GM12891 (cell line): ENCODE measurements at regions not wholly inside any gene's neighbourhood (a gene's known extent, or its start where the extent isn't known, plus 50 kb on each side); places are given as distances from the start of the nearest gene placed in this dataset.

Source experiments
- PAX5 ChIP-seq: IDR thresholded peaks from 2 replicates; pipeline ENCODE4 v1.6.1; 2011; ENCODE audit warnings: low read length, moderate library complexity, mild to moderate bottlenecking; ENCODE audit not compliant: insufficient read depth, severe bottlenecking
- POLR2A ChIP-seq: IDR thresholded peaks from 2 replicates; pipeline ENCODE4 v1.6.1; 2011; ENCODE audit warnings: low read depth, low read length, control low read depth
- POLR2AphosphoS5 ChIP-seq: IDR thresholded peaks from 2 replicates; pipeline ENCODE4 v1.6.1; 2011; ENCODE audit warnings: low read depth, low read length, control low read depth
- SPI1 ChIP-seq: IDR thresholded peaks from 2 replicates; pipeline ENCODE4 v1.6.1; 2011; ENCODE audit warnings: low read depth, low read length, control low read depth
- TAF1 ChIP-seq: IDR thresholded peaks from 2 replicates; pipeline ENCODE4 v1.6.1; 2011; ENCODE audit warnings: low read depth, low read length, control low read depth

- TF ChIP-seq POLR2A (no peak), POLR2AphosphoS5 (no peak), SPI1 (no peak), TAF1 (no peak), PAX5 (no peak)
Measured at GRCh38 chr18:37672932-37673595, 107.5 kb upstream of the CELF4 start.
